Erythroblast (primary cell): ENCODE measurements at regions not wholly inside any gene's neighbourhood (a gene's known extent, or its start where the extent isn't known, plus 50 kb on each side); places are given as distances from the start of the nearest gene placed in this dataset.

Experiments
- GATA1 ChIP-seq: IDR thresholded peaks from 2 replicates; pipeline ENCODE4 v1.6.1; 2011; ENCODE audit warnings: low read depth, mild to moderate bottlenecking, control low read depth, low read length, moderate library complexity
- POLR2A ChIP-seq: IDR thresholded peaks from 2 replicates; pipeline ENCODE4 v1.6.1; 2011; ENCODE audit warnings: mild to moderate bottlenecking, low read length

GRCh38 chr10:109280837-109281236 is 642.5 kb downstream of the XPNPEP1 start:
- TF ChIP-seq POLR2A (no peak), GATA1 (no peak)
